IMR-90 (cell line): ENCODE measurements at regions not wholly inside any gene's neighbourhood (a gene's known extent, or its start where the extent isn't known, plus 50 kb on each side); places are given as distances from the start of the nearest gene placed in this dataset.

Source experiments
- CTCF ChIP-seq: conservative IDR thresholded peaks from 2 replicates; pipeline ENCODE4 v1.5.1; 2012; ENCODE audit warnings: mild to moderate bottlenecking, low read depth, low read length, improper control_type of control experiment
- POLR2A ChIP-seq: IDR thresholded peaks from 2 replicates; pipeline ENCODE4 v1.6.1; 2012; ENCODE audit warnings: mild to moderate bottlenecking, low read depth, low read length
- RCOR1 ChIP-seq: IDR thresholded peaks from 2 replicates; pipeline ENCODE4 v1.6.1; 2012; ENCODE audit warnings: mild to moderate bottlenecking, low read length, improper control_type of control experiment; ENCODE audit not compliant: insufficient replicate concordance

DNA sequence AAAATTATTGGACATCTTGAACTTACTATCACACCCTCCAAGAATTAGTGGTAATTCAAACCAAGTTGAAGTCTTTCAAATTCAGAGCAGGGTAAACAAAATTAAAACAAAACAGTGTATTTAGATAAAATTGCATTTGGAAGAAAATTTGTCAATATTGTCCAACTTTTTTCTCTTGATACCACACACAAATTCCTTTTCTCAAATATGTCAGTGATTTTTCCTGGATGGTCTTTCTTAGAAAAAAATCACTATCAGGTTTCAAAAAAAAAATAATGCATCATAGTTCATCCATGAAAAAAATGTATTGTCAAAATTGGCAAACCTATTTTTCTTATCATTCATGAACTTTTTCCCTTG, 667.1 kb downstream of the TENT5A start:
- TF ChIP-seq CTCF (no peak), POLR2A (no peak), RCOR1 (no peak)
